ENCODE measurements at regions not wholly inside any gene's neighbourhood (a gene's known extent, or its start where the extent isn't known, plus 50 kb on each side); places are given as distances from the start of the nearest gene placed in this dataset.

GRCh38 chr12:124424516-124424905 lies 129.6 kb downstream of the RFLNA start:
- peak overlapping the region in 2 of 3 experiments; percentile 65 to 72; a peak in 3 of 7 replicates for H3K27ac Mint-ChIP-seq
- H2AK5ac ChIP-seq (ENCODE audit: insufficient read length, low read length): no peak overlapping the region
- TF ChIP-seq CTCF (conservative IDR thresholded peaks at IDR 0.05): no peak
- H2BK5ac ChIP-seq (ENCODE audit: insufficient read length, low read length): no peak overlapping the region
- H3T11ph ChIP-seq (ENCODE audit: low read length): no peak overlapping the region
- H3K23me2 ChIP-seq (ENCODE audit: insufficient read length, low read depth, low read length, poor library complexity, severe bottlenecking): no peaks in the 10 kb centered on the region
- H4K20me1 ChIP-seq (ENCODE audit: control insufficient read depth, insufficient read depth, insufficient read length): no peaks in the 10 kb centered on the region
- no peaks in the 10 kb centered on the region for H3K79me1 ChIP-seq (ENCODE audit: insufficient read depth, low read depth, low read length, poor library complexity, severe bottlenecking)
- no peaks in the 10 kb centered on the region for H3K9me3 ChIP-seq (ENCODE audit: control insufficient read depth, low read depth, low read length)
- no peak overlapping the region for H2AFZ ChIP-seq (ENCODE audit: low read length)
- no peak overlapping the region for H3K14ac ChIP-seq (ENCODE audit: insufficient read depth, low read length)
- no peak overlapping the region for H3K4me3 Mint-ChIP-seq
- no peak overlapping the region for H4K91ac ChIP-seq (ENCODE audit: insufficient read length, low read depth, low read length)
- H4K8ac ChIP-seq (replicated peaks; ENCODE audit: insufficient read length, low read depth, low read length): no peak overlapping the region
- no peaks in the 10 kb centered on the region for H3K79me2 ChIP-seq (ENCODE audit: insufficient read depth, low read length)
- no CpG with 5 or more reads among the region's 10 CpGs for WGBS (ENCODE audit: extremely low coverage, insufficient read length, low lambda C conversion rate)
- H3K18ac ChIP-seq (ENCODE audit: insufficient read length, low read depth, low read length): no peak overlapping the region
- no peaks in the 10 kb centered on the region for H3K9me3 Mint-ChIP-seq
- H3K56ac ChIP-seq (ENCODE audit: insufficient read length, low read depth, low read length): no peak overlapping the region
- no peak overlapping the region for H3K4me2 ChIP-seq (ENCODE audit: insufficient read depth, insufficient read length, low read length)
- H3K27me3 Mint-ChIP-seq (ENCODE audit: low read depth): no peaks in the 10 kb centered on the region
- H3K9ac ChIP-seq (ENCODE audit: extremely low read depth, insufficient read length, low read length): no peak overlapping the region
- peaks cover 9 to 29% of the 10 kb centered on the region in 2 experiments for H3K4me1 Mint-ChIP-seq
- H4K5ac ChIP-seq (ENCODE audit: insufficient read length, low read depth, low read length): no peak overlapping the region
- H3K4me1 ChIP-seq (ENCODE audit: insufficient read depth, low read length): no peaks in the 10 kb centered on the region; the same call in 1 of the 2 replicates
- H3K27me3 ChIP-seq (ENCODE audit: insufficient read depth, low read length): no peaks in the 10 kb centered on the region
- H2BK20ac ChIP-seq (ENCODE audit: low read depth, low read length, poor library complexity, severe bottlenecking): no peak overlapping the region
- H2BK15ac ChIP-seq (ENCODE audit: low read depth, low read length): no peak overlapping the region
- no peak for DNase-seq
- no peak overlapping the region for H3K27ac ChIP-seq (ENCODE audit: insufficient read length, low read depth, low read length)
- no peak overlapping the region for H3K4ac ChIP-seq (ENCODE audit: low read depth, low read length)
- no peak overlapping the region for H3K23ac ChIP-seq (ENCODE audit: insufficient read length, low read depth, low read length)
- H2BK12ac ChIP-seq (ENCODE audit: insufficient read length, low read depth, low read length): no peak overlapping the region
- peaks cover 18 to 67% (median 58%) of the 10 kb centered on the region in 3 experiments; a peak in 6 of 7 replicates for H3K36me3 Mint-ChIP-seq (ENCODE audit: insufficient read depth in 1 of 3, low read depth in 3 of 3)
- H2BK120ac ChIP-seq (ENCODE audit: low read depth, low read length, poor library complexity, severe bottlenecking): no peak overlapping the region

All from H9 (cell line).